Loucy (cell line): ENCODE measurements at regions not wholly inside any gene's neighbourhood (a gene's known extent, or its start where the extent isn't known, plus 50 kb on each side); places are given as distances from the start of the nearest gene placed in this dataset.

Experiments used
- H2AFZ ChIP-seq: fragments of 200-600 bp; sonication (generic); 2 replicates; pipeline ENCODE4 v1.6.0; 2016; ENCODE audit warnings: antibody characterized with exemption, mild to moderate bottlenecking, low read length, moderate library complexity
- H3F3A ChIP-seq: fragments of 200-600 bp; 2 replicates; pipeline ENCODE4 v1.6.0; 2016; ENCODE audit warnings: antibody characterized with exemption, low read depth, mild to moderate bottlenecking
- H3K27me3 ChIP-seq: fragments of 200-600 bp; sonication (generic); 2 replicates; pipeline ENCODE4 v1.6.1; 2014; ENCODE audit warnings: low read length, mild to moderate bottlenecking; ENCODE audit not compliant: insufficient read depth, poor library complexity, severe bottlenecking
- H3K36me3 ChIP-seq: fragments of 200-600 bp; sonication (generic); 2 replicates; pipeline ENCODE4 v1.6.1; 2016; ENCODE audit warnings: low read length; ENCODE audit not compliant: insufficient read depth
- H3K4me1 ChIP-seq: fragments of 200-600 bp; sonication (generic); 2 replicates; pipeline ENCODE4 v1.5.1; 2014; ENCODE audit warnings: low read length, mild to moderate bottlenecking; ENCODE audit not compliant: insufficient read depth, poor library complexity, severe bottlenecking
- H3K4me2 ChIP-seq: fragments of 200-600 bp; sonication (generic); 2 replicates; pipeline ENCODE4 v1.6.0; 2014; ENCODE audit warnings: antibody characterized with exemption, low read length, low read depth, mild to moderate bottlenecking; ENCODE audit not compliant: poor library complexity, severe bottlenecking
- H3K4me3 ChIP-seq: fragments of 200-600 bp; sonication (generic); 2 replicates; pipeline ENCODE4 v1.5.1; 2014; ENCODE audit warnings: low read length, mild to moderate bottlenecking, mixed read lengths; ENCODE audit not compliant: poor library complexity, severe bottlenecking
- H3K79me2 ChIP-seq: fragments of 200-600 bp; sonication (generic); 2 replicates; pipeline ENCODE4 v1.6.1; 2014; ENCODE audit warnings: low read length; ENCODE audit not compliant: insufficient read depth
- H3K9ac ChIP-seq: fragments of 200-600 bp; sonication (generic); 2 replicates; pipeline ENCODE4 v1.6.0; 2014; ENCODE audit warnings: mild to moderate bottlenecking, low read depth, low read length, moderate library complexity; ENCODE audit not compliant: poor library complexity, severe bottlenecking
- H3K9me2 ChIP-seq: fragments of 200-600 bp; sonication (generic); replicated peaks from 2 replicates; pipeline ENCODE4 v1.6.1; 2016; ENCODE audit warnings: low read depth, low read length, mixed read lengths
- H3K9me3 ChIP-seq: fragments of 200-600 bp; sonication (generic); 2 replicates; pipeline ENCODE4 v1.6.1; 2014; ENCODE audit warnings: mild to moderate bottlenecking, antibody characterized with exemption, low read length, low read depth; ENCODE audit not compliant: insufficient read depth
- H4K20me1 ChIP-seq: fragments of 200-600 bp; sonication (generic); 2 replicates; pipeline ENCODE4 v1.6.0; 2014; ENCODE audit warnings: antibody characterized with exemption, low read length, mild to moderate bottlenecking; ENCODE audit not compliant: insufficient read depth, poor library complexity, severe bottlenecking
- EZH2phosphoT487 ChIP-seq: fragments of 200-600 bp; IDR thresholded peaks from 2 replicates; pipeline ENCODE4 v1.6.1; 2018; ENCODE audit warnings: antibody characterized with exemption, mild to moderate bottlenecking, moderate library complexity, borderline replicate concordance
- TF ChIP-seq, protein P1 (sequence below): fragments of 200-600 bp; sonication (generic); conservative IDR thresholded peaks from 2 replicates; pipeline ENCODE4 v1.5.1; 2014; ENCODE audit warnings: mild to moderate bottlenecking, antibody characterized with exemption, low read length

DNA sequence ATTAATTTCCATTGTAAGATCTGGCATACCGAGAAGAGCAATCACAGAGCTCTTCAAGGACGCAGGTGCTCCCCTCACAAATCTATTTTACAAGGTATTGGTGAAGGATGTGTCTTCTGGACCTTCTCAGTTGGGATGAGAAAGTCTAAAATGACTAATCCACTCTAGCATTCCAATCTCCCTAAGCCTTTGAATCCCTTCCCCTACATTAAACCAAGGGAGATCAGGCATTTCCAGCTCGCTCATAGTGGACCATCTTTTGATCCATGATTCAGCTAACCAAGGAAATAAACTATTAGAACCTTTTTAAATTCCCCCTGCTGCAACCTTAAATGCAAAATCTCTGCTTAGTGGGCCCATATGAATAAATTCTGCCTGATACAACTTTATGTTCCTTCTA is 95.9 kb upstream of the FBN2 start:
- H3K4me3 ChIP-seq = no peak overlapping the region
- no peaks in the 10 kb centered on the region for H3K9me3 ChIP-seq
- TF ChIP-seq, protein P1, sequence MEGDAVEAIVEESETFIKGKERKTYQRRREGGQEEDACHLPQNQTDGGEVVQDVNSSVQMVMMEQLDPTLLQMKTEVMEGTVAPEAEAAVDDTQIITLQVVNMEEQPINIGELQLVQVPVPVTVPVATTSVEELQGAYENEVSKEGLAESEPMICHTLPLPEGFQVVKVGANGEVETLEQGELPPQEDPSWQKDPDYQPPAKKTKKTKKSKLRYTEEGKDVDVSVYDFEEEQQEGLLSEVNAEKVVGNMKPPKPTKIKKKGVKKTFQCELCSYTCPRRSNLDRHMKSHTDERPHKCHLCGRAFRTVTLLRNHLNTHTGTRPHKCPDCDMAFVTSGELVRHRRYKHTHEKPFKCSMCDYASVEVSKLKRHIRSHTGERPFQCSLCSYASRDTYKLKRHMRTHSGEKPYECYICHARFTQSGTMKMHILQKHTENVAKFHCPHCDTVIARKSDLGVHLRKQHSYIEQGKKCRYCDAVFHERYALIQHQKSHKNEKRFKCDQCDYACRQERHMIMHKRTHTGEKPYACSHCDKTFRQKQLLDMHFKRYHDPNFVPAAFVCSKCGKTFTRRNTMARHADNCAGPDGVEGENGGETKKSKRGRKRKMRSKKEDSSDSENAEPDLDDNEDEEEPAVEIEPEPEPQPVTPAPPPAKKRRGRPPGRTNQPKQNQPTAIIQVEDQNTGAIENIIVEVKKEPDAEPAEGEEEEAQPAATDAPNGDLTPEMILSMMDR = no peak
- TF ChIP-seq EZH2phosphoT487 = no peak
- no peaks in the 10 kb centered on the region for H3K36me3 ChIP-seq
- H3K9me2 ChIP-seq = no peaks in the 10 kb centered on the region
- H2AFZ ChIP-seq = no peak overlapping the region
- H3K9ac ChIP-seq = no peak overlapping the region
- no peaks in the 10 kb centered on the region for H3K4me1 ChIP-seq
- no peaks in the 10 kb centered on the region for H4K20me1 ChIP-seq
- no peak overlapping the region for H3K4me2 ChIP-seq
- no peaks in the 10 kb centered on the region for H3F3A ChIP-seq
- H3K79me2 ChIP-seq = no peaks in the 10 kb centered on the region
- H3K27me3 ChIP-seq = no peaks in the 10 kb centered on the region

DNA sequence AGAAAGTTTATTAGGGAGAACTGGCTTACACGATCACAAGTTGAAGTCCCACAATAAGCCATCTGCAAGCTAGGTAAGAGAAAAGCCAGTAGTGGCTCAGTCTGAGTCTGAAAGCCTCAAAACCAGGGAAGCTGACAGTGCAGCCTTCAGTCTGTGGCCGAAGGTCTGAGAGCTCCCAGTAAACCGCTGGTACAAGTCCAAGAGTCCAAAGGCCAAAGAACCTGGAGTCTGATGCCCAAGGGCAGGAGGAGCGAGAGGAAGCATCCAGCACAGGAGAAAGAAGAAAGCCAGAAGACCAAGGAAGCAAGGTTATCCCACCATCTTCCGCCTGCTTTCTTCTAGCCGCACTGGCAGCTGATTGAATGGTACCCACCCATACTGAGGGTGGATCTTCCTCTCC is 97.3 kb upstream of the FBN2 start:
- no peaks in the 10 kb centered on the region for H3K36me3 ChIP-seq
- H3K4me1 ChIP-seq = no peaks in the 10 kb centered on the region
- TF ChIP-seq, protein P1 = no peak
- no peak for TF ChIP-seq EZH2phosphoT487
- H4K20me1 ChIP-seq = no peaks in the 10 kb centered on the region
- H3K27me3 ChIP-seq = no peaks in the 10 kb centered on the region
- no peaks in the 10 kb centered on the region for H3K9me2 ChIP-seq
- no peaks in the 10 kb centered on the region for H3K9me3 ChIP-seq
- H2AFZ ChIP-seq = no peak overlapping the region
- no peaks in the 10 kb centered on the region for H3F3A ChIP-seq
- no peaks in the 10 kb centered on the region for H3K79me2 ChIP-seq
- no peak overlapping the region for H3K4me2 ChIP-seq
- H3K4me3 ChIP-seq = no peak overlapping the region
- H3K9ac ChIP-seq = no peak overlapping the region

DNA sequence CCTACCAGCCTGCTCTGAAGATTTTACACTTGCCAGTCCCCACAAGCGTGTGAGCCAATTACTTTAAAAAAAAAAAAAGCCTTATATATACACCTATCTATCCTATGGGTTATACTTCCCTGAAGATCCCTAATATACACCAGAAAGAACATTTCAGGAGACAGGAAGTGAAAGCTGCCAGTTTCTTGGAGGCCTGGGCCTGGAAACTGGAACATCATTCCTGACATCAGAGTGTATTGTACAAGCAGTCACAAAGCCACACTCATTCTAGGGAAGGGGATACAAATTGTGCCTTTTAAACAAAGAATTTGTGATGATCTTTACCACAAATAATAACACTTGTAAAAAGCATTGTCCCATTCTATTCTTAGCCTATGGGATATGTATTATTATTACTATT is 98.3 kb upstream of the FBN2 start:
- H3K36me3 ChIP-seq = no peaks in the 10 kb centered on the region
- H3K4me3 ChIP-seq = no peak overlapping the region
- no peaks in the 10 kb centered on the region for H4K20me1 ChIP-seq
- H2AFZ ChIP-seq = no peak overlapping the region
- no peaks in the 10 kb centered on the region for H3K79me2 ChIP-seq
- TF ChIP-seq, protein P1 = no peak
- no peak for TF ChIP-seq EZH2phosphoT487
- no peak overlapping the region for H3K4me2 ChIP-seq
- H3K9me3 ChIP-seq = no peaks in the 10 kb centered on the region
- no peaks in the 10 kb centered on the region for H3K9me2 ChIP-seq
- no peak overlapping the region for H3K9ac ChIP-seq
- no peaks in the 10 kb centered on the region for H3K27me3 ChIP-seq
- H3K4me1 ChIP-seq = no peaks in the 10 kb centered on the region
- no peaks in the 10 kb centered on the region for H3F3A ChIP-seq
